GM23248 (cell line): ENCODE measurements at regions not wholly inside any gene's neighbourhood (a gene's known extent, or its start where the extent isn't known, plus 50 kb on each side); places are given as distances from the start of the nearest gene placed in this dataset.

Source experiments
- DNase-seq: peaks from one replicate; pipeline ENCODE4 v3.0.0-alpha.2; 2015
- H2AFZ ChIP-seq: fragments of 200-600 bp; sonication (generic); 2 replicates; pipeline ENCODE4 v1.6.1; 2016; ENCODE audit warnings: antibody characterized with exemption
- H3F3A ChIP-seq: fragments of 200-600 bp; sonication (generic); 2 replicates; pipeline ENCODE4 v1.6.1; 2016; ENCODE audit warnings: mild to moderate bottlenecking, antibody characterized with exemption, mixed run types; ENCODE audit not compliant: insufficient read depth
- H3K27ac ChIP-seq: fragments of 200-600 bp; sonication (generic); 2 replicates; pipeline ENCODE4 v1.5.1; 2016; ENCODE audit warnings: mild to moderate bottlenecking
- H3K27me3 ChIP-seq: fragments of 200-600 bp; sonication (generic); replicated peaks from 2 replicates; pipeline ENCODE4 v1.6.1; 2016; ENCODE audit warnings: mild to moderate bottlenecking; ENCODE audit not compliant: insufficient read depth
- H3K36me3 ChIP-seq: fragments of 200-600 bp; sonication (generic); 2 replicates; pipeline ENCODE4 v1.6.1; 2016; ENCODE audit warnings: low read depth, mild to moderate bottlenecking
- H3K4me1 ChIP-seq: fragments of 200-600 bp; sonication (generic); 2 replicates; pipeline ENCODE4 v1.6.1; 2016; ENCODE audit warnings: mild to moderate bottlenecking; ENCODE audit not compliant: insufficient read depth
- H3K4me2 ChIP-seq: fragments of 200-600 bp; sonication (generic); one replicate; pipeline ENCODE4 v1.6.1; 2016; ENCODE audit warnings: mild to moderate bottlenecking; ENCODE audit not compliant: unreplicated experiment
- H3K4me3 ChIP-seq: fragments of 200-600 bp; sonication (generic); 2 replicates; pipeline ENCODE4 v1.5.1; 2016; ENCODE audit warnings: mild to moderate bottlenecking
- H3K79me2 ChIP-seq: fragments of 200-600 bp; sonication (generic); 2 replicates; pipeline ENCODE4 v1.6.1; 2016; ENCODE audit warnings: mild to moderate bottlenecking; ENCODE audit not compliant: insufficient read depth
- H3K9ac ChIP-seq: fragments of 200-600 bp; sonication (generic); 2 replicates; pipeline ENCODE4 v1.6.1; 2016; ENCODE audit warnings: mild to moderate bottlenecking
- H3K9me2 ChIP-seq: fragments of 200-600 bp; sonication (generic); 2 replicates; pipeline ENCODE4 v1.6.1; 2016; ENCODE audit warnings: mixed run types, mild to moderate bottlenecking, moderate library complexity; ENCODE audit not compliant: insufficient read depth
- H3K9me3 ChIP-seq: fragments of 200-600 bp; sonication (generic); one replicate; pipeline ENCODE4 v1.6.1; 2017; ENCODE audit warnings: low read depth
- H4K20me1 ChIP-seq: fragments of 200-600 bp; sonication (generic); 2 replicates; pipeline ENCODE4 v1.6.0; 2016; ENCODE audit not compliant: insufficient read depth
- EZH2 ChIP-seq: fragments of 200-600 bp; sonication (generic); IDR thresholded peaks from 2 replicates; pipeline ENCODE4 v1.6.1; 2018; ENCODE audit warnings: antibody characterized with exemption, mild to moderate bottlenecking; ENCODE audit not compliant: insufficient read depth, poor library complexity, severe bottlenecking
- EZH2phosphoT487 ChIP-seq: fragments of 200-600 bp; sonication (generic); IDR thresholded peaks from 2 replicates; pipeline ENCODE4 v1.6.1; 2018; ENCODE audit warnings: antibody characterized with exemption, moderate library complexity, mild to moderate bottlenecking, low read depth; ENCODE audit not compliant: insufficient read depth
- WGBS, 2 experiments: methylation state at CpG; one replicate each; pipeline ENCODE4 v1.1.6; 2015 to 2017; ENCODE audit warnings: low lambda C conversion rate in 2 of 2, low coverage in 1 of 2; ENCODE audit errors: missing lambda C conversion rate in 2 of 2; 5-methylcytosine and 5-hydroxymethylcytosine counted together
- in situ Hi-C: fragments of 300-500 bp; cut with MboI; formaldehyde crosslinking; loops from 2 replicates; pipeline ENCODE4 v1.15.0; 2020

DNA sequence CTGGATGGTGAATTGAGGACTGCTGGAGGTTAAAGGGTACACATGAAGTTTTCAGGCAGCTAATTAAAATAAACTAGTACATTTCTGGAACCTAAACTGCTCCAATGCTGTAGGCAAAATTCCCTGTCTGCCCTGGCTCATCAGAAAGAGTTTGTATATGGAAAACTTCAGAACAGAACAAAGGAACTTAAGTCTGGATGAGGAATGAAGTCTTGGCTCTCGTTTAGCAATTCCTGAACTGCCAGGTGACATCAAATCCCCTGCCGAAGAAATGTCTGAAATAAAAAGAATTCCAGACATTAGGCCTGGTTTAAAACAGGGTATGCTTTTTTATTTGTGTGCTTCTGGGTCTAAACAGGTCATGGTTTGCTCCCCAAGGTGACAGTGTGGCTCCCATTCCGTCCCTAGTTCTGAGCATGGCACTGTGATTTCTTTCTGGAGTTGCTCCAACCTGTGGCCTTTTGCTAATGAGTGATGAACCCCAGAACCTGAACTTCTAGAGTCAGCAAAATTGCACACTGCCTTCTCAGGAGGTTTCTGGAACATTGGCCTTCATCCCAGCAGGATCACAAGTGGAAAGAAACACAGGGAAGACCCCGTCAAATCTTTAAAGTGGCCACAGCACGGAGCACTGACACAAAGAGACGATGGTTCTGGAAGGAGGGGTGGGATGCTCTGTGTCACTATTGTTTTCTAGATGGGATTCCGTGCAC lies 129.4 kb upstream of the NAA20 start:
- Histone ChIP-seq H3K9ac (no peak overlapping the region), H3K4me1 (peaks cover 47% of the 10 kb centered on the region), H3K36me3 (no peaks in the 10 kb centered on the region), H2AFZ (no peak overlapping the region), H3K79me2 (no peaks in the 10 kb centered on the region), H3F3A (peaks cover 47% of the 10 kb centered on the region), H3K27me3 (no peaks in the 10 kb centered on the region), H3K9me3 (no peaks in the 10 kb centered on the region), H3K4me3 (no peak overlapping the region), H3K27ac (no peak overlapping the region), H3K9me2 (no peaks in the 10 kb centered on the region), H4K20me1 (no peaks in the 10 kb centered on the region), H3K4me2 (no peak overlapping the region)
- no peak for DNase-seq
- in situ Hi-C loops, result no loop called here
- WGBS, 2 experiments, result 75 to 79% methylated on average over 7 of the region's 7 CpGs
- TF ChIP-seq EZH2, result no peak
- no peak for TF ChIP-seq EZH2phosphoT487

DNA sequence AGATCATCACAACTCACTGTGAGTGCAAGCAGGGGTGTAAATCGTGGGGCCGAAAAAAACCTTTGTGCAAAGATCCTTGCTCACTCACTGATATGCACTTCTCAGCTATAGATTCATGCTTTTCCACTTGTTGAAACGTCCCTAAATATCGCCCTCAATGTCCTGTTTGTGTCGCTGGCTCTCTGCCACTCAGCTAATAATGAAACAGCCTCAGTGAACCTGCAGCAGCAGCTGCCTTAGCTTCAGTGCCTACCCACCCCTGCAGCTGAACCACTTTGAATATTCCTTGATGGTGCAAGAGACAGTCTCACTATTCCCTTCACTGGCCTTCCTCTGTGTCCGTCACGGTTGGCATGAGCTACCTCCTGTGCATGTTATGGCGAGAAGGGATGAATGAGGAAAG lies 128.9 kb upstream of the NAA20 start:
- DNase-seq, result no peak
- Histone ChIP-seq H4K20me1 (no peaks in the 10 kb centered on the region), H3K9me2 (no peaks in the 10 kb centered on the region), H3K4me2 (peak overlapping the region; percentile 85), H3K9ac (no peak overlapping the region), H3K4me3 (no peak overlapping the region), H3K79me2 (no peaks in the 10 kb centered on the region), H3K27ac (no peak overlapping the region), H3K27me3 (no peaks in the 10 kb centered on the region), H3K4me1 (peaks cover 47% of the 10 kb centered on the region), H3K36me3 (no peaks in the 10 kb centered on the region), H3F3A (peaks cover 47% of the 10 kb centered on the region), H3K9me3 (no peaks in the 10 kb centered on the region), H2AFZ (no peak overlapping the region)
- TF ChIP-seq EZH2phosphoT487 (no peak), EZH2 (no peak)
- 87 to 89% methylated on average over 8 of the region's 8 CpGs for WGBS, 2 experiments
- in situ Hi-C loops, result no loop called here

DNA sequence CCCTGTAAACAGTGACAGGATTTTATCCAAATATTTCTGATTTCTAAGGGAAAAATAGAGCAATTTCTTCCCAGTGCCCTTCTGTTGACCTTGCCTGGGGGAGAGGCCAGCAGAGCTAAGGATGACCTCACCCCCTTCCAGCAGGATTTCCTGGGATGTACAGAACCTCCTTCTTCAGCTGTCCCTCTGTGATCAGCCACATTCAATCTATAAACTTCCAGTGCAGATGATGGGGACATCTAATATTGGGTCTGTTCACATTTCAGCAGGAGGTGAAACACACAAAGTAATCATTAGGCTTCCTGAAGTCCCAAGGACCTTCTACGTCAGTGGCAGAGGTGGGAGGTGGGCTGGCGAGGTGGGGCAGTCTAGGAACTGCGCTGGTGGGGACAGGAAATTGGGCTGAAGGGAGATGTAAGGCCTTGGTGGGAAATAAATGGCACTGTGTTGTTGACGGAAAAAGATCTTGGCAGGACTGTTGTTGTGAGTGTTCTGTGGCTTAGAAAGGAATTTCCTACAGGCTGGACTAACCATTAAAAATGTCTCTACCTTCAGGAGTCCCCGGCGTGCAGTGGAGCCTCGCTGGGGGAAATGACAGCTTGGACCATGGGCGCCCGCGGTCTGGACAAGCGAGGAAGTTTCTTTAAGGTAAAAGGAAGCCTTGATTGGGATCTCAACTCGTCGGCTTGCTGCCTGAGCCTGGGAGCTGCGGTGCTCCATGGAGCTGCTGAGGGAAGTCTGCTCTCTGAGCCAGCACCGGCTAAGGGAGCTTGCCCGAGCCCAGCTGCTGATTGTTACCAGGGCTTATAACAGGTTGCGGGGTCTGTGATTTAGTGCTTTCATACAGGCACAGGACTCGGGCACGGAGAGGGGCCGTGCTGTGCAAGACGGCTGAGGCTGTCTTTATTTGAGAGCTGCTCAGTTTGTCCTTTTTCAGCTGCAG lies 127.9 kb upstream of the NAA20 start:
- Histone ChIP-seq H3K4me1 (peaks cover 44% of the 10 kb centered on the region), H3K4me2 (peak overlapping the region; percentile 85), H3K36me3 (no peaks in the 10 kb centered on the region), H3K9me2 (no peaks in the 10 kb centered on the region), H3K9me3 (no peaks in the 10 kb centered on the region), H3F3A (peaks cover 47% of the 10 kb centered on the region), H3K9ac (peak overlapping the region; percentile 73), H4K20me1 (no peaks in the 10 kb centered on the region), H3K27me3 (no peaks in the 10 kb centered on the region), H2AFZ (peak overlapping the region; percentile 60), H3K27ac (peak overlapping the region; percentile 87), H3K79me2 (no peaks in the 10 kb centered on the region), H3K4me3 (peak overlapping the region; percentile 66)
- DNase-seq, result peak; percentile 81
- 11% methylated on average over 21 of the region's 21 CpGs for WGBS, 2 experiments
- no peak for TF ChIP-seq EZH2phosphoT487
- no peak for TF ChIP-seq EZH2
- in situ Hi-C loops, result no loop called here

DNA sequence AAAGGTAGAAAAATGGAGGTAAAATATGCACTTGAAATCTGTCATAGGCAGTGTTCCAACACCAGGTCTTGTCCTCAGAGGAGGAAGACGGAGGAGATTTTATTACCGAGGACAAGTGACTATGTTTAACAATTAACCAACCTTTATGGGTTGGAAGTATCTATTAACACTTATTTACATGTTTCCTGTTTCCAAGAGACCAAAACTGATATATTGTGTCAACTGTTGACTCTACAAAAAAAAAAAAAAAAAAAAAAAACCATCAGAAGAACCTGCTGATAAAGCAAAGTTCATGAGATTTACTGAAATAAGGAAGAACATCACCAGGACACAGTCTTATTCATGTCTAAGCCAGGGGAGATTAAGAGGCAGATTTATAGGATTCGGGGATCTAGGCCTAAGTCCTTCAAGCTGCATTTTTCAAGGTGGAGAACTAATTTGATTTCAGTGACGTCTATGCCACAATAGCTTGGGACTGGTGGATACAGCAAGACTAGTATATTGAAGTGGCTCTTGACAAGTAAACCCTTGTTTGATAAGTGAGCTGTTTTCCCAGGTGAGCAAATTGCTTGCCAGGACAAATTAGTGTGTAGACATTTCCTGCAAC lies 126.6 kb upstream of the NAA20 start:
- no peak overlapping the region for H3K4me3 ChIP-seq
- H3K79me2 ChIP-seq, result no peaks in the 10 kb centered on the region
- H3K4me2 ChIP-seq, result no peak overlapping the region
- TF ChIP-seq EZH2phosphoT487 (no peak), EZH2 (no peak)
- in situ Hi-C loops, result no loop called here
- H3K9me2 ChIP-seq, result no peaks in the 10 kb centered on the region
- H3K9me3 ChIP-seq, result no peaks in the 10 kb centered on the region
- 95 to 100% methylated on average over 4 of the region's 4 CpGs for WGBS, 2 experiments
- H3F3A ChIP-seq, result peaks cover 36% of the 10 kb centered on the region
- no peak overlapping the region for H3K9ac ChIP-seq
- H3K27me3 ChIP-seq, result no peaks in the 10 kb centered on the region
- H3K4me1 ChIP-seq, result peaks cover 33% of the 10 kb centered on the region
- DNase-seq, result no peak
- no peaks in the 10 kb centered on the region for H3K36me3 ChIP-seq
- H4K20me1 ChIP-seq, result no peaks in the 10 kb centered on the region
- H2AFZ ChIP-seq, result no peak overlapping the region
- no peak overlapping the region for H3K27ac ChIP-seq
